ENCODE measurements at regions not wholly inside any gene's neighbourhood (a gene's known extent, or its start where the extent isn't known, plus 50 kb on each side); places are given as distances from the start of the nearest gene placed in this dataset.

DNA sequence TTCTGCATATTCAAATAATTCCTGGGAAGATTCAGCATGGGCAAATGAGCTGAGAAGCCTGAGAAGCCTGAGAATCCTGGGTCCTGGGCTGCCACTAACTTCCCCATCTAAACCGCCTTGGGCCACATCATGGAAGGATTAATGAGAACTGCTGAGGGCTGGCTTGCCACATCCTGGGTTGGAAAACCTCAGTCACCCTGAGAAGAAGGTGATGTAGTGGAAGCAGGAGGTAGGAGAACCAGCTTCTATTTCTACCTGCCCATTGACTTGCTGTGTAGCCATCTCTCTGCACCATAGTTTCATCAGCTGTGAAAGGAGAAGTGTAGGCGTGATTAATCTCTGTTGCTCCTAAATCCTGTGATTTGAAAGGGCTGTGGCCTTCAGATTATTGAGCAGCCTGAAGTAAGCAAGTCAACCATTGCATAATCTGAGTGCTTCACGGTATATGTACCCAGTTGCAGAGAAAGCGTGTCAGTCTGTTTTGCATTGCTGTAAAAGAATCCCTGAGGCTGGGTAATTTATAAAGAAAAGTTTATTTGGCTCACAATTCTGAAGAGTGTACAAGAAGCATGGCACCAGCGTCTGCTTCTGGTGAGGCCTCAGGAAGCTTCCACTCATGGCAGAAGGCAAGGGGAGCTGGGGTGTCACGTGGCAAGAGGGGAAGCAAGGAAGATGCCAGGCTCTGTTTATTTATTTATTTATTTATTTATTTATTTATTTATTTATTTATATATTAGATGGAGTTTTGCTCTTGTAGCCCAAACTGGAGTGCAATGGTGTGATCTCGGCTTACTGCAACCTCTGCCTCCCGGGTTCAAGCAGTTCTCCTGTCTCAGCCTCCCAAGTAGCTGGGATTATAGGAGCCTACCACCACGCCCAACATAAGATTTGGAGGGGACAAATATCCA is 140.9 kb upstream of the ATP6AP2 start:
- no peak overlapping the region for H2AFZ ChIP-seq (ENCODE audit: insufficient read depth, low read depth, low read length, poor library complexity, severe bottlenecking)
- H3K27me3 ChIP-seq (replicated peaks in 1 of 4; ENCODE audit: control extremely low read depth in 1 of 4, control insufficient read depth in 3 of 4, insufficient read depth in 4 of 4, low read length in 3 of 4) = no peaks in the 10 kb centered on the region
- no peak overlapping the region for H3K9ac ChIP-seq (ENCODE audit: low read length)
- intact Hi-C loops (cut with micrococcal nuclease) = no loop called here
- DNase-seq (no peak), ATAC-seq (ENCODE audit: low read depth) (no peak)
- H3K36me3 ChIP-seq (replicated peaks in 1 of 2; ENCODE audit: control extremely low read depth in 1 of 2, control insufficient read depth in 1 of 2, extremely low read depth in 1 of 2, insufficient read depth in 2 of 2, low read length in 1 of 2) = no peaks in the 10 kb centered on the region
- no peaks in the 10 kb centered on the region for H3K79me2 ChIP-seq (ENCODE audit: control insufficient read depth, insufficient read depth, low read length)
- no peaks in the 10 kb centered on the region for H3K4me1 ChIP-seq (ENCODE audit: control insufficient read depth in 2 of 2, insufficient read depth in 2 of 2, low read length in 2 of 2)
- TF ChIP-seq, protein P1, sequence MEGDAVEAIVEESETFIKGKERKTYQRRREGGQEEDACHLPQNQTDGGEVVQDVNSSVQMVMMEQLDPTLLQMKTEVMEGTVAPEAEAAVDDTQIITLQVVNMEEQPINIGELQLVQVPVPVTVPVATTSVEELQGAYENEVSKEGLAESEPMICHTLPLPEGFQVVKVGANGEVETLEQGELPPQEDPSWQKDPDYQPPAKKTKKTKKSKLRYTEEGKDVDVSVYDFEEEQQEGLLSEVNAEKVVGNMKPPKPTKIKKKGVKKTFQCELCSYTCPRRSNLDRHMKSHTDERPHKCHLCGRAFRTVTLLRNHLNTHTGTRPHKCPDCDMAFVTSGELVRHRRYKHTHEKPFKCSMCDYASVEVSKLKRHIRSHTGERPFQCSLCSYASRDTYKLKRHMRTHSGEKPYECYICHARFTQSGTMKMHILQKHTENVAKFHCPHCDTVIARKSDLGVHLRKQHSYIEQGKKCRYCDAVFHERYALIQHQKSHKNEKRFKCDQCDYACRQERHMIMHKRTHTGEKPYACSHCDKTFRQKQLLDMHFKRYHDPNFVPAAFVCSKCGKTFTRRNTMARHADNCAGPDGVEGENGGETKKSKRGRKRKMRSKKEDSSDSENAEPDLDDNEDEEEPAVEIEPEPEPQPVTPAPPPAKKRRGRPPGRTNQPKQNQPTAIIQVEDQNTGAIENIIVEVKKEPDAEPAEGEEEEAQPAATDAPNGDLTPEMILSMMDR (IDR thresholded peaks at IDR 0.05) = no peak
- TF ChIP-seq EZH2 (IDR thresholded peaks at IDR 0.05; ENCODE audit: borderline replicate concordance, insufficient read depth, low read depth, low read length, poor library complexity, severe bottlenecking) = no peak
- no peak overlapping the region for H3K4me3 ChIP-seq (ENCODE audit: control extremely low read depth in 1 of 5, extremely low read depth in 1 of 5, insufficient read depth in 1 of 5, low read depth in 2 of 5, low read length in 4 of 5)
- no peaks in the 10 kb centered on the region for H3K9me3 ChIP-seq (ENCODE audit: control extremely low read depth in 1 of 3, control insufficient read depth in 2 of 3, insufficient read depth in 1 of 3, low read length in 2 of 3)
- no peaks in the 10 kb centered on the region for H4K20me1 ChIP-seq (ENCODE audit: control insufficient read depth, insufficient read depth, low read length, poor library complexity, severe bottlenecking)
- ChIA-PET POLR2A (no interaction called here), CTCF (no interaction called here)
- H3K4me2 ChIP-seq (replicated peaks; ENCODE audit: low read depth, low read length, poor library complexity, severe bottlenecking) = no peak overlapping the region
- no peak overlapping the region for H3K27ac ChIP-seq (ENCODE audit: low read length in 2 of 2)
- 60% methylated on average over 1 of the region's 9 CpGs for WGBS (ENCODE audit: insufficient coverage)
- Mint-ChIP-seq H3K27ac (no peak overlapping the region), H3K4me1 (no peaks in the 10 kb centered on the region), H3K4me3 (no peak overlapping the region), H3K27me3 (peaks cover 6% of the 10 kb centered on the region), H3K9me3 (ENCODE audit: insufficient read depth) (no peaks in the 10 kb centered on the region)

- H3K27me3 ChIP-seq (replicated peaks in 1 of 4; ENCODE audit: control extremely low read depth in 1 of 4, control insufficient read depth in 3 of 4, insufficient read depth in 4 of 4, low read length in 3 of 4) = no peaks in the 10 kb centered on the region
- H3K27me3 Mint-ChIP-seq = peaks cover 6% of the 10 kb centered on the region
- CTCF ChIA-PET = no interaction called here
- H3K9me3 Mint-ChIP-seq (ENCODE audit: insufficient read depth) = no peaks in the 10 kb centered on the region
- no CpG with 5 or more reads among the region's 4 CpGs for WGBS (ENCODE audit: insufficient coverage)
- no peak overlapping the region for H3K27ac ChIP-seq (ENCODE audit: low read length in 2 of 2)
- H3K36me3 ChIP-seq (replicated peaks in 1 of 2; ENCODE audit: control extremely low read depth in 1 of 2, control insufficient read depth in 1 of 2, extremely low read depth in 1 of 2, insufficient read depth in 2 of 2, low read length in 1 of 2) = no peaks in the 10 kb centered on the region
- intact Hi-C loops (cut with micrococcal nuclease) = no loop called here
- ATAC-seq (ENCODE audit: low read depth) (no peak), DNase-seq (no peak)
- no peak for TF ChIP-seq EZH2 (IDR thresholded peaks at IDR 0.05; ENCODE audit: borderline replicate concordance, insufficient read depth, low read depth, low read length, poor library complexity, severe bottlenecking)
- TF ChIP-seq, protein P1 (IDR thresholded peaks at IDR 0.05) = no peak
- H3K4me2 ChIP-seq (replicated peaks; ENCODE audit: low read depth, low read length, poor library complexity, severe bottlenecking) = no peak overlapping the region
- no peaks in the 10 kb centered on the region for H3K79me2 ChIP-seq (ENCODE audit: control insufficient read depth, insufficient read depth, low read length)
- H3K4me3 Mint-ChIP-seq = no peak overlapping the region
- H3K4me1 Mint-ChIP-seq = no peaks in the 10 kb centered on the region
- H3K4me3 ChIP-seq (ENCODE audit: control extremely low read depth in 1 of 5, extremely low read depth in 1 of 5, insufficient read depth in 1 of 5, low read depth in 2 of 5, low read length in 4 of 5) = no peak overlapping the region
- no peaks in the 10 kb centered on the region for H4K20me1 ChIP-seq (ENCODE audit: control insufficient read depth, insufficient read depth, low read length, poor library complexity, severe bottlenecking)
- H3K4me1 ChIP-seq (ENCODE audit: control insufficient read depth in 2 of 2, insufficient read depth in 2 of 2, low read length in 2 of 2) = no peaks in the 10 kb centered on the region
- H3K27ac Mint-ChIP-seq = no peak overlapping the region
- H2AFZ ChIP-seq (ENCODE audit: insufficient read depth, low read depth, low read length, poor library complexity, severe bottlenecking) = no peak overlapping the region
- no peak overlapping the region for H3K9ac ChIP-seq (ENCODE audit: low read length)
- POLR2A ChIA-PET = no interaction called here
- H3K9me3 ChIP-seq (ENCODE audit: control extremely low read depth in 1 of 3, control insufficient read depth in 2 of 3, insufficient read depth in 1 of 3, low read length in 2 of 3) = no peaks in the 10 kb centered on the region
Observed at GRCh38 chrX:40437348-40437747, 143.4 kb upstream of the ATP6AP2 start.
